Endothelial cell (in vitro differentiated cells): ENCODE measurements at regions not wholly inside any gene's neighbourhood (a gene's known extent, or its start where the extent isn't known, plus 50 kb on each side); places are given as distances from the start of the nearest gene placed in this dataset.
"Not testable (repeated sequence)": the region's sequence is repeated elsewhere in the genome, so short reads cannot be mapped to it uniquely, and the experiment has no call there.

Source experiments
- DNase-seq: peaks from one replicate; pipeline ENCODE4 v3.0.0; 2021; ENCODE audit warnings: low spot score
- H3K27ac Mint-ChIP-seq: one replicate; pipeline ENCODE4 v1.8.0; 2021; ENCODE audit warnings: mixed read lengths, inconsistent platforms; ENCODE audit not compliant: unreplicated experiment
- H3K27me3 Mint-ChIP-seq: one replicate; pipeline ENCODE4 v1.8.0; 2021; ENCODE audit warnings: mild to moderate bottlenecking, moderate library complexity, mixed read lengths, inconsistent platforms; ENCODE audit not compliant: unreplicated experiment
- H3K36me3 Mint-ChIP-seq: one replicate; pipeline ENCODE4 v1.8.0; 2021; ENCODE audit warnings: mild to moderate bottlenecking, low read depth, mixed read lengths, inconsistent platforms; ENCODE audit not compliant: unreplicated experiment
- H3K4me1 Mint-ChIP-seq: one replicate; pipeline ENCODE4 v1.8.0; 2021; ENCODE audit warnings: mild to moderate bottlenecking, mixed read lengths, inconsistent platforms; ENCODE audit not compliant: unreplicated experiment
- H3K4me3 Mint-ChIP-seq: one replicate; pipeline ENCODE4 v1.8.0; 2021; ENCODE audit warnings: mild to moderate bottlenecking, mixed read lengths, inconsistent platforms; ENCODE audit not compliant: unreplicated experiment
- H3K9me3 Mint-ChIP-seq: one replicate; pipeline ENCODE4 v1.8.0; 2021; ENCODE audit warnings: mixed read lengths, inconsistent platforms; ENCODE audit not compliant: unreplicated experiment
- CTCF ChIP-seq: fragments of 200-600 bp; sonication (generic); IDR thresholded peaks from one replicate; pipeline ENCODE4 v1.5.0; 2021; ENCODE audit warnings: antibody characterized with exemption; ENCODE audit not compliant: unreplicated experiment

- Mint-ChIP-seq H3K4me1 (no peaks in the 10 kb centered on the region), H3K9me3 (peaks cover 15% of the 10 kb centered on the region), H3K4me3 (no peak overlapping the region), H3K27me3 (no peaks in the 10 kb centered on the region), H3K36me3 (peaks cover 19% of the 10 kb centered on the region), H3K27ac (no peak overlapping the region)
- no peak for TF ChIP-seq CTCF
- no peak for DNase-seq
These were observed 60.3 kb upstream of the ADAMTS2 start for GRCh38 chr5:179405426-179406030.

DNA sequence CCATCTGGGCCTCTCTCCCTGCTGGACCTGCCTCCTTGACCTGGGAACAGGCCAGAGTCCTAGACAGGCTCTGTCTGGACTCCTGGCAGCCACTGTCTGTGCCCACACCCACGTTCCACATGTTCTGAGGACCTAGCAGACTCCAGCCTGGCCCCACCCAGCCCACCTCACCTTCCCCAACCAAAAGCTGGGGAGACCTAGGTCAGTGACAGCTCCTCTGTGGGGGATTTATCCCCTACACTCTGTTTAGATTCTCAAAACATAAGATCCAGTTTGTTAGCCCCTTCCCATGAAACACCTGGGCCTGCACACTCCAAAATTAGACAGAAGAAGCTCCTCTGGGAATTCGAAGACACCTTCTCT is 59.8 kb upstream of the ADAMTS2 start:
- no peak for TF ChIP-seq CTCF
- H3K4me1 Mint-ChIP-seq, result no peaks in the 10 kb centered on the region
- H3K4me3 Mint-ChIP-seq, result no peak overlapping the region
- H3K36me3 Mint-ChIP-seq, result peaks cover 19% of the 10 kb centered on the region
- no peak for DNase-seq
- H3K27ac Mint-ChIP-seq, result no peak overlapping the region
- H3K27me3 Mint-ChIP-seq, result no peaks in the 10 kb centered on the region
- H3K9me3 Mint-ChIP-seq, result peaks cover 15% of the 10 kb centered on the region

- Mint-ChIP-seq H3K36me3 (peaks cover 23% of the 10 kb centered on the region), H3K27me3 (no peaks in the 10 kb centered on the region), H3K4me1 (no peaks in the 10 kb centered on the region), H3K27ac (no peak overlapping the region), H3K9me3 (peaks cover 19% of the 10 kb centered on the region), H3K4me3 (no peak overlapping the region)
- no peak for DNase-seq
- TF ChIP-seq CTCF, result no peak
These were observed 59.2 kb upstream of the ADAMTS2 start for GRCh38 chr5:179404321-179405053.

GRCh38 chr5:179403426-179404147 is 58.3 kb upstream of the ADAMTS2 start:
- no peaks in the 10 kb centered on the region for H3K4me1 Mint-ChIP-seq
- no peaks in the 10 kb centered on the region for H3K27me3 Mint-ChIP-seq
- peak overlapping the region; percentile 62 for H3K4me3 Mint-ChIP-seq
- no peak for DNase-seq
- no peak for TF ChIP-seq CTCF
- H3K27ac Mint-ChIP-seq, result no peak overlapping the region
- H3K36me3 Mint-ChIP-seq, result peaks cover 25% of the 10 kb centered on the region
- peaks cover 24% of the 10 kb centered on the region for H3K9me3 Mint-ChIP-seq

GRCh38 chr5:179400435-179400834 is 55.2 kb upstream of the ADAMTS2 start:
- H3K4me1 Mint-ChIP-seq, DNase-seq, H3K27me3 Mint-ChIP-seq, H3K4me3 Mint-ChIP-seq, H3K27ac Mint-ChIP-seq: not testable (repeated sequence)
- peaks cover 24% of the 10 kb centered on the region for H3K9me3 Mint-ChIP-seq
- H3K36me3 Mint-ChIP-seq, result peaks cover 25% of the 10 kb centered on the region
